GM21529 (cell line): ENCODE measurements at regions not wholly inside any gene's neighbourhood (a gene's known extent, or its start where the extent isn't known, plus 50 kb on each side); places are given as distances from the start of the nearest gene placed in this dataset.
A peak's percentile ranks its signal among the peaks of the same experiment; 100 is the strongest.

Experiments used
- ATAC-seq: cut with Tn5 transposase; IDR thresholded peaks from one replicate; pipeline ENCODE4 v1.9.1; 2021; ENCODE audit not compliant: unreplicated experiment

- ATAC-seq, result no peak
Measured at GRCh38 chr17:72487731-72488494, 367.1 kb downstream of the SOX9 start.

- no peak for ATAC-seq
Measured at GRCh38 chr17:72488555-72489271, 367.9 kb downstream of the SOX9 start.

DNA sequence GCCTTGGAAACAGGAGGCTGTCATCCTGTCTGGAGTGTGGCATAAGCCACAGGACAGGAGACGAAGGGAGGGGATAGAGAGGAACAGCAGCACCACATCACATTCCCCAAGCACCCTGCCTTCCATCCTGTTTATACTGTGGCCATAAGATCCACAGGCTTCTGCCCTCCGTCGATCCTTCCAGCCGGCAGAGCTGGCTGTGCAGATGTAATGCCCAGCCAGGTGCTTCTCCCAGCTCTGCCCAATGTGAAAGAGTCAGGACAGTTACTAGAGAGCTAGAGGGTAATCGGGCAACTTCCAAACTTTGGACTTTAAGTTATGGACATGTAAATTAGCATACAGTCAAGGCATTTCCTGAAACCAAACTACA, 368.4 kb downstream of the SOX9 start:
- ATAC-seq, result no peak

DNA sequence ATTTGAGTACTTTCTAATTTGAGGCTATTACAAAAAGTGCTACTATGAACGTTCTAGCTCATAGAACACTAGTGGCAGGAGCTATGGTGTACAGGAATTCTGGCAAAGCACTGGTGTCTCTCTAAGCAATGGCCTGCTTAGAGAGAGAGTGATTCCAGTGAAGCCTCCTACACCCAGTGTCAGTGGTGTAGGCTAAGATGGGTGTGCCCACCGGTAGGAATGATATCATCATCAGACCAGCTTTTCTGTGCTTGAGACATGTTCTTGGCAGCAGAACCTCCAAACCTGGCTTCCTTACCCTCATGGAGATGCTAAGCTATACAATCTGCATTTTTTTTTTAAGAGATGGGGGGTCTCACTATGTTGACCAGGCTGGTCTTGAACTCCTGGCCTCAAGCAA, 370.3 kb downstream of the SOX9 start:
- no peak for ATAC-seq

DNA sequence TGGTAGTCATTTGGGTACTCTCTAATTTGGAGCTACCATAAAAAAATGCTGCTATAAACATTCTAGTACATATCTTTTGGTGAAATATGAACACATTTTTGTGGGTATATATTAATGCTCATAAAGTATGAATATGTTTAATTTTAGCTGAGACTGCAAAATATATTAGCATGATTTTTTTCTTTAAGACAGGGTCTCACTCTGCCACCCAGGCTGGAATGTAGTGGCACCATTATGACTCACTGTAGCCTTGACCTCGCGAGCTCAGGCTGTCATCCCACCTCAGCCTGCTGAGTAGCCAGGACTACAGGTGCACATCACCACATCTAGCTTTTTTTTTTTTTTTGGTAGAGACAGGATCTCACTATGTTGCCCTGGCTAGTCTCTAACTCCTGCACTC, 371.7 kb downstream of the SOX9 start:
- ATAC-seq, result no peak

- no peak for ATAC-seq
Measured at GRCh38 chr17:72492941-72493340, 372.1 kb downstream of the SOX9 start.

- no peak for ATAC-seq
Measured at GRCh38 chr17:72494566-72494965, 373.7 kb downstream of the SOX9 start.

DNA sequence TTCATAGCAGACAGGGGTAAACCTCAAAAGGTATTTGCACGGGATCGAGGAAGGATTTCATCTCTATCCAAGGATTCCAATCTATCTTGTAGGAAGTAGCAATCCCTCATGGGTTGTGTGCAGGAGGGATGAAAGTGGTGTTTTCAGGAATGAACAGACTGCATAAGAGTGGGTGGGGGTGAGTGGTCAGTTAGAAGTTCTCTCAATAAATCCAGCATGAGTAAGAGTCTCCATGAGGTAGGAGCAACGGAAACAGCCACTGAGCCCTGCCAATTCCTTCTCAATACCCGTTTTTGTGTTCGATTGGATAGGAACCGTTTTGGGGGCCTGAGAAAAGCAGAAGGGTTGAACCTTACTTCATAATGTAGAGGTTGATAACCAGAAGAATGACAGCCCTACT, 375.6 kb downstream of the SOX9 start:
- ATAC-seq, result no peak

DNA sequence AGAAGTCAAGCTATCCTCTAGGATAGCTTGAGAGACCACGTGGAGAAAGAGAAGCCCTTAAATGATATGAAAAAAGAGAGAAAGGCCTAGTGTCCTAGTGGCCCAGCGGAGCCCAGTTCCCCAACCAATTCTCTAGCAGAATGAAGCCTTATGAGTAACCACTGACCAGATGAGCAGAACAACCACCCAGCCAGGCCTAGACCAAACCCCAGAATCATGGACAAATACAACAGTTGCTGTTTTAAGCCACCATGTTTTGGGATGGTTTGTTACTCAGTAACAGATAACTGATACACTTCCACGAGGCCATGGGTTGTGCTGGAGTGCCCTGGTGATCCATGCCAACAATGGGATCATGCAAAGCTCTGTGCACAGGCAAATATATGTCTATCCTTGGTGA, 377.1 kb downstream of the SOX9 start:
- ATAC-seq, result no peak

- no peak for ATAC-seq
Measured at GRCh38 chr17:72498364-72499210, 377.8 kb downstream of the SOX9 start.

DNA sequence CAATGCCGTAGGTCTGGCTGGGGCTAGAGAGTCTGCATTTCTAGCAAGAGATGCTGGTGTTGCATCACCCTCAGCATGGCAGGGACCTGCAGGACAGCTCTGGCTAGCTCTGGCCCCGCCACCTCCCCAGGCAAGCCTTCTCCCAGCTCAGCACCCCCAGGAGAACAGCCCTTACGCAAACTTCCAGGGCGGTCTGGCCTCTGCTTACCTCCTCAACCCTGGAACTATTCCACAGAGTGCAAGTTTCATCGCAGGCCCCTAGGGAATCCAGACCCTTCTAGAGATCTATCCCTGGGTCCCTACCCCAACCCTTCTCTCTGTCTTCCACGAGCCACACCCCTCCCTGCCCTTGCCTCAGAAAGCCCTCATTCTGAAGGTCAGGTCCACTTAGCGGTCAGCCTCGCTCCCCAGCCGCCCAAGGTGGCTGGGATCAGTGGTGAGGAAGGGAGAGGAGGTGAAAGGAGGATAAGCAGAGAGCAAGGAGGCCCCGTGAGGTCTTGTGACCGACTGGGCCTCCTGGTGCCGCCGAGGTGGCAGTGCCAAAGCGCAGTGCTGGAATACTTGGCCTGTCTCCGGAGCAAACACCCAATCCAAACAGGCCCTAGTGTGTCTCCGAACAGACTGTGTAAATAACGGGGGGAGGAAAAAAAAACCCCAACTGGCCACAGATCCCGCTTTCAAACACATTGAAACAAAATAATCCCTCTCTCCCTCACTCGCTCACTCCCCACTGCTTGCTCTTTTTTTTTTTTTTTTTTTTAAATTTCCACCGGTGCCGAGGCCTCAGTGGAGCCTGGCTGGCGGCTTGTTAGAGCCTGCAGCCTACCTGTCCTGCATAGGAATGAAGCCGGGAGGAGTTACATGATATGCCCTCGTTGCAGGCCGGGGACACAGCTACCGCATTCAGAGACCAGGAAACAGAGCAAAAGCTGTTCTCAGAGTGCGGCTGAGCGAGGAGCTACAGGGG, 380.9 kb downstream of the SOX9 start:
- ATAC-seq, result no peak

GRCh38 chr17:72502371-72503341, 381.8 kb downstream of the SOX9 start:
- no peak for ATAC-seq

DNA sequence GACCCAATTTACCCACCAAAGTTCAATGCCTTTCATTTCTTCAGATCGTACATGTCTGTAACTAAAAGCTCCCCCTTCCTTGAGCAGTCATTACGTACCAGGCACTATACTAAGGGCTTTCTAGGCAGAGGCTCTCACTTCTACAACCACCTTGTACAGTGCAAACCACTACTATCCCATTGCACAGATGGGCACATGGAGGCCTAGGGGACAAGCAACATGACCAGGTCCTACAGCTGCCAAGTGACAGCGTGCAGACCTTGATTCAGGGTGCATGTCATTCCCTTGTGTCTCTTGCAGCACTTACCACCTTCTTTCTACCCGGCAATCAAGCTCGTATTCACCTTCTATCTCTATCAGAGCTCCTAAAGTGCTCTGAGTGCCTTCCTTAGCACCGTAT, 382.7 kb downstream of the SOX9 start:
- ATAC-seq, result no peak

- no peak for ATAC-seq
Measured at GRCh38 chr17:72504783-72505182, 384.0 kb downstream of the SOX9 start.

GRCh38 chr17:72506773-72507172, 386.0 kb downstream of the SOX9 start:
- no peak for ATAC-seq

GRCh38 chr17:72507370-72507769, 386.6 kb downstream of the SOX9 start:
- no peak for ATAC-seq

GRCh38 chr17:72510351-72511016, 389.7 kb downstream of the SOX9 start:
- peak; percentile 60 for ATAC-seq

DNA sequence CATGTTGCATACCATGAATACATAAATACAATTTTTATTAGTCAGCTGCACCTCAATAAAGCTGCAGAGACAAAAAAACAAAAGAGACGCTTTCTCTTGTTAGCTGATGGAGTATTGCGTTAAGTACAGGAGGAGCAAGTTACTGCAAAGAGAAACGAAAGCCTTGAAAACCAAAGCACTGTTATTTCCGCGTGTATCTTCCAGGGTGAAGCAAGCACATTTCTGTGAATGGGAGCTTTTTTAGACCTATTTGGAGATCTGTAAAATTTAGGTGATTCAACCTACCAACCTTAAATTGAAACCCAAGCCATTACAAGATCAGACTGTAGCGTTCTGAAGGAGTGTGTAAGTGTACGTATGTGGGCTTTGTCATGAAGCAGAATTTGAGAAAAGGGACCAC, 390.4 kb downstream of the SOX9 start:
- no peak for ATAC-seq

GRCh38 chr17:72511874-72512273, 391.1 kb downstream of the SOX9 start:
- ATAC-seq, result no peak
